HL-60 (cell line): ENCODE measurements at regions not wholly inside any gene's neighbourhood (a gene's known extent, or its start where the extent isn't known, plus 50 kb on each side); places are given as distances from the start of the nearest gene placed in this dataset.

Experiments
- POLR2AphosphoS5 ChIP-seq: IDR thresholded peaks from 2 replicates; pipeline ENCODE4 v1.6.1; 2012; ENCODE audit warnings: low read depth
- TF ChIP-seq, protein P1 (sequence below): IDR thresholded peaks from one replicate; pipeline ENCODE4 v1.5.1; 2011; ENCODE audit warnings: low read length, control low read depth, inconsistent platforms; ENCODE audit not compliant: insufficient read depth

- TF ChIP-seq, protein P1, sequence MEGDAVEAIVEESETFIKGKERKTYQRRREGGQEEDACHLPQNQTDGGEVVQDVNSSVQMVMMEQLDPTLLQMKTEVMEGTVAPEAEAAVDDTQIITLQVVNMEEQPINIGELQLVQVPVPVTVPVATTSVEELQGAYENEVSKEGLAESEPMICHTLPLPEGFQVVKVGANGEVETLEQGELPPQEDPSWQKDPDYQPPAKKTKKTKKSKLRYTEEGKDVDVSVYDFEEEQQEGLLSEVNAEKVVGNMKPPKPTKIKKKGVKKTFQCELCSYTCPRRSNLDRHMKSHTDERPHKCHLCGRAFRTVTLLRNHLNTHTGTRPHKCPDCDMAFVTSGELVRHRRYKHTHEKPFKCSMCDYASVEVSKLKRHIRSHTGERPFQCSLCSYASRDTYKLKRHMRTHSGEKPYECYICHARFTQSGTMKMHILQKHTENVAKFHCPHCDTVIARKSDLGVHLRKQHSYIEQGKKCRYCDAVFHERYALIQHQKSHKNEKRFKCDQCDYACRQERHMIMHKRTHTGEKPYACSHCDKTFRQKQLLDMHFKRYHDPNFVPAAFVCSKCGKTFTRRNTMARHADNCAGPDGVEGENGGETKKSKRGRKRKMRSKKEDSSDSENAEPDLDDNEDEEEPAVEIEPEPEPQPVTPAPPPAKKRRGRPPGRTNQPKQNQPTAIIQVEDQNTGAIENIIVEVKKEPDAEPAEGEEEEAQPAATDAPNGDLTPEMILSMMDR = no peak
- no peak for TF ChIP-seq POLR2AphosphoS5
Observed at GRCh38 chr4:129899849-129900248, 803.9 kb downstream of the C4orf33 start.
